ENCODE measurements at regions not wholly inside any gene's neighbourhood (a gene's known extent, or its start where the extent isn't known, plus 50 kb on each side); places are given as distances from the start of the nearest gene placed in this dataset.

GRCh38 chr1:98439471-98439870, 222.1 kb upstream of the SNX7 start:
- TF ChIP-seq CTCF (IDR thresholded peaks at IDR 0.05) (no peak), POLR2A (IDR thresholded peaks at IDR 0.05) (no peak)
